ENCODE measurements at regions not wholly inside any gene's neighbourhood (a gene's known extent, or its start where the extent isn't known, plus 50 kb on each side); places are given as distances from the start of the nearest gene placed in this dataset.

- no peaks in the 10 kb centered on the region for H3K27me3 Mint-ChIP-seq (ENCODE audit: low read depth)
- no peak for DNase-seq (ENCODE audit: low spot score)
- TF ChIP-seq, protein P1, sequence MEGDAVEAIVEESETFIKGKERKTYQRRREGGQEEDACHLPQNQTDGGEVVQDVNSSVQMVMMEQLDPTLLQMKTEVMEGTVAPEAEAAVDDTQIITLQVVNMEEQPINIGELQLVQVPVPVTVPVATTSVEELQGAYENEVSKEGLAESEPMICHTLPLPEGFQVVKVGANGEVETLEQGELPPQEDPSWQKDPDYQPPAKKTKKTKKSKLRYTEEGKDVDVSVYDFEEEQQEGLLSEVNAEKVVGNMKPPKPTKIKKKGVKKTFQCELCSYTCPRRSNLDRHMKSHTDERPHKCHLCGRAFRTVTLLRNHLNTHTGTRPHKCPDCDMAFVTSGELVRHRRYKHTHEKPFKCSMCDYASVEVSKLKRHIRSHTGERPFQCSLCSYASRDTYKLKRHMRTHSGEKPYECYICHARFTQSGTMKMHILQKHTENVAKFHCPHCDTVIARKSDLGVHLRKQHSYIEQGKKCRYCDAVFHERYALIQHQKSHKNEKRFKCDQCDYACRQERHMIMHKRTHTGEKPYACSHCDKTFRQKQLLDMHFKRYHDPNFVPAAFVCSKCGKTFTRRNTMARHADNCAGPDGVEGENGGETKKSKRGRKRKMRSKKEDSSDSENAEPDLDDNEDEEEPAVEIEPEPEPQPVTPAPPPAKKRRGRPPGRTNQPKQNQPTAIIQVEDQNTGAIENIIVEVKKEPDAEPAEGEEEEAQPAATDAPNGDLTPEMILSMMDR (IDR thresholded peaks at IDR 0.05) = no peak
- peaks cover 13% of the 10 kb centered on the region for H3K4me1 Mint-ChIP-seq (ENCODE audit: low read depth)
- no peaks in the 10 kb centered on the region for H3K36me3 Mint-ChIP-seq (ENCODE audit: low read depth)
- H3K9me3 Mint-ChIP-seq (ENCODE audit: low read depth) = peaks cover 6% of the 10 kb centered on the region
- H3K4me3 Mint-ChIP-seq (ENCODE audit: unreplicated experiment) = no peak overlapping the region
- H3K27ac Mint-ChIP-seq (ENCODE audit: unreplicated experiment) = no peak overlapping the region
Measured at GRCh38 chr3:73210759-73211158, 149.3 kb downstream of the EBLN2 start.

DNA sequence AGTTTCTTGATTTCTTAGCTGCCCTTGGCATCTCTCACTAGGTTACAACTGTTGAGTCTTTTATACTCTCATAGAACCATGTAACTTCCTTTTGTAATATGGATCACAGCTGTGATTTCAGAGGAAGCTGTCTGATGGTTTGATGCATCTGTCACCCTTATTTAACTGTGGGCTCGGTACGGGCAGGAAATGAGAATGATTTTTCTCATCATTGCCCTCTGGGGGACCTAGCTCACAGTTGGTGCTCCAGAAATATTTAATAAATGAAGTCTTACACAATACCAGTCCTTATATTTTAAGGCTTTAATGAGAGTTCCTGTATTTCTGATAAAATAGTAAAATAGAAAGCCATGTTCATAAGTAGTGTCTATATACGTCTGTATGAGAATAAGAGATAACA, 151.2 kb downstream of the EBLN2 start:
- TF ChIP-seq, protein P1 (IDR thresholded peaks at IDR 0.05) = no peak
- peaks cover 8% of the 10 kb centered on the region for H3K9me3 Mint-ChIP-seq (ENCODE audit: low read depth)
- H3K4me3 Mint-ChIP-seq (ENCODE audit: unreplicated experiment) = no peak overlapping the region
- H3K4me1 Mint-ChIP-seq (ENCODE audit: low read depth) = peaks cover 24% of the 10 kb centered on the region
- no peaks in the 10 kb centered on the region for H3K27me3 Mint-ChIP-seq (ENCODE audit: low read depth)
- no peak for DNase-seq (ENCODE audit: low spot score)
- no peak overlapping the region for H3K27ac Mint-ChIP-seq (ENCODE audit: unreplicated experiment)
- no peaks in the 10 kb centered on the region for H3K36me3 Mint-ChIP-seq (ENCODE audit: low read depth)

GRCh38 chr3:73213896-73214295, 152.4 kb downstream of the EBLN2 start:
- DNase-seq (ENCODE audit: low spot score) = no peak
- TF ChIP-seq, protein P1 (IDR thresholded peaks at IDR 0.05) = no peak
- Mint-ChIP-seq H3K9me3 (ENCODE audit: low read depth) (peaks cover 8% of the 10 kb centered on the region), H3K27ac (ENCODE audit: unreplicated experiment) (no peak overlapping the region), H3K27me3 (ENCODE audit: low read depth) (no peaks in the 10 kb centered on the region), H3K4me3 (ENCODE audit: unreplicated experiment) (no peak overlapping the region), H3K4me1 (ENCODE audit: low read depth) (peaks cover 24% of the 10 kb centered on the region), H3K36me3 (ENCODE audit: low read depth) (no peaks in the 10 kb centered on the region)

- Mint-ChIP-seq H3K9me3 (ENCODE audit: low read depth) (peaks cover 8% of the 10 kb centered on the region), H3K27me3 (ENCODE audit: low read depth) (no peaks in the 10 kb centered on the region), H3K4me3 (ENCODE audit: unreplicated experiment) (no peak overlapping the region), H3K36me3 (ENCODE audit: low read depth) (no peaks in the 10 kb centered on the region), H3K27ac (ENCODE audit: unreplicated experiment) (no peak overlapping the region), H3K4me1 (ENCODE audit: low read depth) (peaks cover 24% of the 10 kb centered on the region)
- no peak for DNase-seq (ENCODE audit: low spot score)
- TF ChIP-seq, protein P1 (IDR thresholded peaks at IDR 0.05) = no peak
Measured at GRCh38 chr3:73214846-73215245, 153.4 kb downstream of the EBLN2 start.

DNA sequence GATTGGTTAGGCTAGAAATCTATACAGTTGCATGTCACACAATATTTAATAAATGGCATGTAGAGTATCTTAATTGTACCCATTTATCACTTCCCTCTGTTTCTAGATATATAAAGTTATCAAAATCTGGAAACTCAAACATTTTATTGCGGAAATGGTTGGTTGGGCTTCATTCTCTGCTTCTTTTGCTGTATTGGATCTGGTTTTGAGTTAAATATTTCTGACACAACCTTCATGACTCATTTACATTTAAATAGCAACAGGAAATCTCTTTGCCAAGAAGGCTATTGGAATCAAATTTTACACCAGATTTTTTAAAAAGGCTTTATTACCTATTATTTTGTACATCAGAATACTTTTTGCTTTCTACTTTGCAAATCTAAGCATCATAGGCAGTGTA, 153.8 kb downstream of the EBLN2 start:
- H3K4me3 Mint-ChIP-seq (ENCODE audit: unreplicated experiment) = no peak overlapping the region
- no peaks in the 10 kb centered on the region for H3K27me3 Mint-ChIP-seq (ENCODE audit: low read depth)
- H3K36me3 Mint-ChIP-seq (ENCODE audit: low read depth) = no peaks in the 10 kb centered on the region
- DNase-seq (ENCODE audit: low spot score) = no peak
- TF ChIP-seq, protein P1 (IDR thresholded peaks at IDR 0.05) = no peak
- H3K27ac Mint-ChIP-seq (ENCODE audit: unreplicated experiment) = no peak overlapping the region
- peaks cover 8% of the 10 kb centered on the region for H3K9me3 Mint-ChIP-seq (ENCODE audit: low read depth)
- peaks cover 21% of the 10 kb centered on the region for H3K4me1 Mint-ChIP-seq (ENCODE audit: low read depth)

All from chondrocyte (in vitro differentiated cells).